TTC549 (cell line): ENCODE measurements at regions not wholly inside any gene's neighbourhood (a gene's known extent, or its start where the extent isn't known, plus 50 kb on each side); places are given as distances from the start of the nearest gene placed in this dataset.
"Not testable (repeated sequence)": the region's sequence is repeated elsewhere in the genome, so short reads cannot be mapped to it uniquely, and the experiment has no call there.

Experiments
- FAIRE-seq: peaks from 2 replicates; lab custom pipeline; 2012; peaks lifted over from hg19 to GRCh38; lab: Jason Lieb, UNC

- FAIRE-seq, result no peak
These were observed 268.3 kb upstream of the MGAT5 start for GRCh38 chr2:133985563-133985962.

- no peak for FAIRE-seq
These were observed 267.6 kb upstream of the MGAT5 start for GRCh38 chr2:133986081-133986837.

DNA sequence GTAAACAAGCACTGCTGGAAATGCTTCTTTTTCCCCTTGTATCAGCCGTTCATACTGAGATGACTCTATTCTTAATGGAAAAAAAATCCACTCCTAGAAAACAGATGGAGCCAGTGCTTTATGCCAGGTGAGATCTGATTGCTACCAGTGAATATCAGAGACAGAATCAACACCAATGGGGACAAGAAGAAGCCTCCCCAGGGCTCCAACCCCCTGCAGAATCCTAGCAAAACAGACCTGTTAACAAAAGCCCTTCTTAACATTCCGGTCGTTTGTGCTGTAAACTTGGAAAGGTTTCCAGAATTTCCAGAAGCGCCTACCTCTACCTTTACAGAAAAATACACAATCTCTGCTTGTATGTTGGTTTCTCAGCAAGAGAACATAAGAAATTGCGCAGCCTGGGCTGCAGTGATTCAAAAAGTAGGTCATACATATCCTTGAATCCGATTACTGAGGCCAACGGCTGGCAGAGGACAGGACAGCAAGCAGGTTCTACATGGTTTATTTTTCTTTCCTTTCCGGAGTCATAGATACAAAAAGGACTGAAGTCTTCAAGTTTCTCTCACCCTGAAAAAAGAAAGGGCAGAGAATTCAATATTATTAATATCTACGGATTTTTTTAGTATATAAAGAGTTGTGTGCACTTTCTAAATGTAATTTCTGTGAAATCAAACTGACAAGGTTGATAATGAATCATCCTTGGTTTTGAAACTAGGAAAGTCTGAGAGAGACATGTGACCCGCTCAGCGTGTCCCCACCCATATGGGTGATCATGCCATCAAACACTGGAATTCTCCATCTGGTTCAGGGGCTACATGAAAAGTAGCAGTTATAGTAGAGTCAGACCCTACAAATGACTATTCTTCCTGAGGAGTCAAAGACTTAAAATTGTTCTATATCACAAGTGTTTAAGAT lies 266.7 kb upstream of the MGAT5 start:
- FAIRE-seq, result no peak

- no peak for FAIRE-seq
These were observed 265.5 kb upstream of the MGAT5 start for GRCh38 chr2:133988316-133988891.

GRCh38 chr2:133991606-133992168 lies 262.2 kb upstream of the MGAT5 start:
- no peak for FAIRE-seq

DNA sequence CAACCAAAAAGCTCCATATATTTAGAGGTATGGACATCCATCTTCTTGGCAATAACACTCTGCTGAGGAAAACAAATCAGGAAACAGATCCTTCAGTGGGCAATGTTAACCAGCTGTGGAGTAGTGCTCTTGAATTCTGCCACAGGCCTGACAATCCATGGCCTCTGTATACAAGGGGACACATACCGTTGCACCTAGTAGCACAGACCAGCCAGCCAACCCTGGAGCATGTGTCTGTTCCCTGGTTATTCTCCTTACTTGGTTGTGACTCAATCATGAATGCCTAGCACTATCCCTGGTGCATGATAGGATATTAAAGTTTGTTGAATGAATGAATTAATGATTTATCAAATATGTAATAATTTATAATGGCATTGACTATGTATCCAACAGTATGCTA lies 261.4 kb upstream of the MGAT5 start:
- no peak for FAIRE-seq

GRCh38 chr2:133993160-133993559 lies 260.7 kb upstream of the MGAT5 start:
- FAIRE-seq, result no peak

GRCh38 chr2:133998726-133999125 lies 255.1 kb upstream of the MGAT5 start:
- not testable (repeated sequence) for FAIRE-seq

DNA sequence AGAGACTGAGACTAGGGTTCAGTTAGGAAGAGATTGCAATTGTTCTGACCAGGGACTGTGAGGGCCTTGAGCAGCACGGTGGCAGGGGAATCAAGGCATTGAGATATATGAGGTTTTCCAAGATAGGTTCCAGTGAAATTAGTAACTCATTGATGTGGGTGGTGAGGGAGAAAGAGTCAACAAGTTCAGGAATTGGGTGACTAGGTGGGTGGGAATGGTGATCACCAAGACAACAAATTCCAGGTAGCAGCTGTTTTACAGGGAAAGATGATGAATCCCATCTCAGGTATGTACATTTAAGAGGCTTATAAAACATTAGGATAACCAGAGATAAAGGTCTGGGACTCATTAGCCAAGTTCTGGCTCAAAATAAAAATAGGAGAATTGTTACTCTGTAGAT lies 251.5 kb upstream of the MGAT5 start:
- no peak for FAIRE-seq

- FAIRE-seq, result no peak
These were observed 251.0 kb upstream of the MGAT5 start for GRCh38 chr2:134002921-134003320.

DNA sequence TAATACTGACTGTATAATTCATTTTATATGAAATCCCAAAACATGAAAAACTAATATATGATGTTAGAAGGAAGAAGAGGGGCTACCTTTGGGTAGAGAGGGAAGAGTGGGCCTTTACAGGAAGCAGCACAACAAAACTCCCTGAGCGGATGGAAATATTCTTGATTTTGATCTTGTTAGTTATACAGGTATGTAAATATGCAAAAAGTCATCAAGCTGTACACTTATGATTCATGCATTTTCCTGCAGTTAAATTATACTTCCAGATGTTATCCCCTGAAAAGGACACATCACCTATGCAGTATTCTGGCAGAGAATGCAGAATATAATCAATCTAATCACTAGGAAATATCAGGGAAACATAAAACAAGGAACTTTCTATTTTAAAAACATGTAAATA lies 249.4 kb upstream of the MGAT5 start:
- FAIRE-seq, result no peak

- FAIRE-seq, result no peak
These were observed 245.0 kb upstream of the MGAT5 start for GRCh38 chr2:134008837-134009236.

- no peak for FAIRE-seq
These were observed 244.4 kb upstream of the MGAT5 start for GRCh38 chr2:134009440-134009839.

DNA sequence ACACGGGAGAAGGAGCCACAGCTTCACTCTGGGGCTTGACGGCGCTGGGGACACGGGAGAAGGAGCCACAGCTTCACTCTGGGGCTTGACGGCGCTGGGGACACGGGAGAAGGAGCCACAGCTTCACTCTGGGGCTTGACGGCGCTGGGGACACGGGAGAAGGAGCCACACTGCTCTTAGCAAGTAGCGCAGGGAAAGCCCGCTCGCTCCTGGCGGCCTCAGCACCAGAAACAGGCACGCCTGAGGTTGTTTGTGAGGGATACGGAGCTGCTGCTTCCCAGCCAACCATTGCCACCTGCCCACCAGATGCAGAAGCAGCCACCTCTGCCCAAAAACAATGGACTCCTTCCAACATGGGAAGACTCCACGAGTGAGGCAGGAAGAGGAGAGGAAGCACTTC lies 244.0 kb upstream of the MGAT5 start:
- not testable (repeated sequence) for FAIRE-seq

DNA sequence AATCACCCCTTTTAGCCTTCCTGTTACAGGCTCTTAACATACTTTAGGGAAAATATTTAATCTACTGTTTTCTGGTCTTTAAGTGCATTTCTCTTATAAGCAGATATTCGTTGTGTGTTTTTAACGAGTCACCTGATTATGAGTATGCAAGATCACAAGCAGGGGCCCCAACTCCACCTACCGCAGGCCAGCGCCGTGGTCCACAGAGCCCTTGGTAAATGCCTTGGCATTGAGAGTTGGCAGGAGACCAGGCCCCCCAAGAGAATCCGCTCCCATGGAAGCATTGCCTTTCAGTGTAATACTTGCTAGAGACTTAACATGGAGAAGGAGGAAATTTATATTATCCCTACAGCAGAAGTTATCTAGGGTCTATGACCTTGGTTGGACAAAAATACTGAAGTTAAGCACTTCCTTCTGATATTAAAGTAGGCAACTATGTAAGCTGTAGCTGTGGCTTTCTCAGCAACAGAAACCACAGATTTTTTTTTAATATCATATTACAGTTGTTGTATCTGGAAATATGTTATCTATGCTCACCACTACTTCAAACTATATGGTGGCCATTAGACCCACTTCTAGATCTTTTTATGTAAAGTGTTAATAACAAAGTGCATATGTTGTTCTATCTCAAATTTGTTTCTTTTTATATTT lies 241.8 kb upstream of the MGAT5 start:
- FAIRE-seq, result no peak

DNA sequence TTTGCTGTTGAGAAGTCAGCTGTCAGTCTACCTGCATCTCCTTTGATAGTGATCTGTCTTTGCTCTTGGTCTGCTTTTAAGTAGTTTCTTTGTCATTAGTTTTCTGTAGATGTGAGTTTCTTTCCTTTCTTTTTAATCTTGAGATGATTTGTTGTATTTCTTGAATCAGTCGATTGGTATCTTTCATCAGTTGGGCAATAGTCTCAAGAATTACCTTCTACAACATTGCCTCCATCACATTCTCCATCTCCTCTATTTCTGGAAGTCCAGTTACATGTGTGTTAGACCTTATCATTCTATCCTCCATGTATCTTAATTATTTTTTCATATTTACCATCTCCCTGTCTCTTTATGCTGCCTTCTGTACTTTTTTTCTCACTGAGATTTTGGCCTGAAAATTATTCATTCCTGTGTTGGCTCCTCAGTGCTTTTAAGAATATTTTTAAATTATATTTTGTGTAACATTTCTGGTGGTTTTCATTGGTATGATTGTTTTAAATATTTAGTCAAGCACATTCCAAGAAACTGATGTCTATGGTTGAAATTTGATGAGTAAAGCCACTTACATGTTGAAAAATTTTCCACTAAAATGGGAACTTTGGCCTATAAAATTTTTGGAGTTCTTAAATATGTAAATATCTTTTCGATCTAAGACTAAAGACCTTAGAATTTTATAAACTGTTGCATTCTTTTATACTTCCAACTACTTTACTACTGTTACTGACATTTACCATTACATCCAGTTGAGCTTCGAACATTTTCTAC lies 239.5 kb upstream of the MGAT5 start:
- no peak for FAIRE-seq

- no peak for FAIRE-seq
These were observed 234.0 kb upstream of the MGAT5 start for GRCh38 chr2:134019871-134020270.

- FAIRE-seq, result no peak
These were observed 233.3 kb upstream of the MGAT5 start for GRCh38 chr2:134020608-134021007.

- no peak for FAIRE-seq
These were observed 231.9 kb upstream of the MGAT5 start for GRCh38 chr2:134021830-134022524.

DNA sequence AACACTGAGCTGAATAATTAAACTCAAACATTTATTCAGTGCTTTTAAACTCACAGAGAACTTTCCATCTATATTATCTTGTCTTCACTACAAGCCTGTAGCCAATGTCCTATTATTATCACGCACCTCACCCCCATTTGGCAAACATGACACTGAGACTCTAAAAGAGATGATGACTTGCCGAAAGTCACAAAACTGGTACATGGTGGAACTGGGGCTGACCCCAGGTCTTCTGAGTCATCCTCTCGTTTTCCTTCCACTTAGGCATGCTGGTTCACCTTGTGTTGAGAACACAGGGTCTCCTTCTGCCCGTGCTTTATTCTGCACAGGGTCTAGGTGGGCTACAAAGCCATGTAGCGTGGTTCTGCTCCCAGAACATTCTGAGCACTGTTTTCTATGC lies 230.0 kb upstream of the MGAT5 start:
- FAIRE-seq, result no peak

- FAIRE-seq, result no peak
These were observed 225.9 kb upstream of the MGAT5 start for GRCh38 chr2:134027980-134028379.
